ENCODE measurements at regions not wholly inside any gene's neighbourhood (a gene's known extent, or its start where the extent isn't known, plus 50 kb on each side); places are given as distances from the start of the nearest gene placed in this dataset.
A peak's percentile ranks its signal among the peaks of the same experiment; 100 is the strongest.
"Not testable (repeated sequence)": the region's sequence is repeated elsewhere in the genome, so short reads cannot be mapped to it uniquely, and the experiment has no call there.

GRCh38 chr1:5129746-5130355, 475.4 kb downstream of the AJAP1 start:
- no peak for DNase-seq (ENCODE audit: low read depth)
- no peak for TF ChIP-seq CTCF (IDR thresholded peaks at IDR 0.05; ENCODE audit: insufficient read depth, low read depth, low read length, missing control alignments)

GRCh38 chr1:5125208-5125607, 470.8 kb downstream of the AJAP1 start:
- peak; percentile 62 for DNase-seq (ENCODE audit: low read depth)
- TF ChIP-seq CTCF (IDR thresholded peaks at IDR 0.05; ENCODE audit: insufficient read depth, low read depth, low read length, missing control alignments), result peak; percentile 21
- no peak overlapping the region for H3K4me3 ChIP-seq (ENCODE audit: low read depth, low read length)

More at GRCh38 chr1:5129746-5130355, 475.4 kb downstream of the AJAP1 start:
- H3K4me3 ChIP-seq (ENCODE audit: low read depth, low read length), result no peak overlapping the region

GRCh38 chr1:5120559-5120958, 466.1 kb downstream of the AJAP1 start:
- no peak overlapping the region for H3K4me3 ChIP-seq (ENCODE audit: low read depth, low read length)
- TF ChIP-seq CTCF (IDR thresholded peaks at IDR 0.05; ENCODE audit: insufficient read depth, low read depth, low read length, missing control alignments), result no peak

GRCh38 chr1:5119366-5120234, 465.2 kb downstream of the AJAP1 start:
- DNase-seq (ENCODE audit: low read depth), result no peak

More at GRCh38 chr1:5120559-5120958, 466.1 kb downstream of the AJAP1 start:
- no peak for DNase-seq (ENCODE audit: low read depth)

GRCh38 chr1:5118771-5119170, 464.4 kb downstream of the AJAP1 start:
- DNase-seq (ENCODE audit: low read depth); H3K4me3 ChIP-seq (ENCODE audit: low read depth, low read length): not testable (repeated sequence)

More at GRCh38 chr1:5119366-5120234, 465.2 kb downstream of the AJAP1 start:
- TF ChIP-seq CTCF (IDR thresholded peaks at IDR 0.05; ENCODE audit: insufficient read depth, low read depth, low read length, missing control alignments), result peak; percentile 12
- H3K4me3 ChIP-seq (ENCODE audit: low read depth, low read length), result no peak overlapping the region

- not testable (repeated sequence) for DNase-seq (ENCODE audit: low read depth)
These were observed 463.9 kb downstream of the AJAP1 start for GRCh38 chr1:5118292-5118691.

GRCh38 chr1:5111581-5111980, 457.2 kb downstream of the AJAP1 start:
- no peak for DNase-seq (ENCODE audit: low read depth)
- no peak overlapping the region for H3K4me3 ChIP-seq (ENCODE audit: low read depth, low read length)
- TF ChIP-seq CTCF (IDR thresholded peaks at IDR 0.05; ENCODE audit: insufficient read depth, low read depth, low read length, missing control alignments), result no peak

More at GRCh38 chr1:5118292-5118691, 463.9 kb downstream of the AJAP1 start:
- not testable (repeated sequence) for H3K4me3 ChIP-seq (ENCODE audit: low read depth, low read length)

Data from GM12865 (cell line).